PC-9 (cell line): ENCODE measurements at regions not wholly inside any gene's neighbourhood (a gene's known extent, or its start where the extent isn't known, plus 50 kb on each side); places are given as distances from the start of the nearest gene placed in this dataset.

Experiments
- BruUV-seq: library from RNA; stranded (reverse); fragments of 400-500 nt; replicated peaks from 2 replicates; lab custom pipeline; 2021; lab: Mats Ljungman, UMichigan
- CTCF ChIA-PET: fragments of 300-600 bp; sonication (Branson Sonifier 250); formaldehyde crosslinking; loops from one replicate; lab custom pipeline; 2022; ENCODE audit warnings: antibody characterized with exemption; lab: Charles Lee
- POLR2A ChIA-PET: fragments of 300-600 bp; sonication (Branson Sonifier 250); formaldehyde crosslinking; loops from one replicate; lab custom pipeline; 2022; ENCODE audit warnings: antibody characterized with exemption; ENCODE audit not compliant: unreplicated experiment; lab: Charles Lee
- DNase-seq, 2 experiments: peaks; one replicate each; pipeline versions ENCODE4 v3.0.0 to v3.0.0-alpha.2; 2015 to 2022; ENCODE audit warnings: mixed read lengths in 1 of 2
- H2AFZ ChIP-seq: fragments of 200-600 bp; sonication (generic); 2 replicates; pipeline ENCODE4 v1.8.1; 2017; ENCODE audit warnings: antibody characterized with exemption
- H3F3A ChIP-seq: fragments of 200-600 bp; sonication (generic); 2 replicates; pipeline ENCODE4 v1.8.1; 2017; ENCODE audit warnings: antibody characterized with exemption, mild to moderate bottlenecking, low read depth; ENCODE audit not compliant: insufficient read depth
- H3K27ac ChIP-seq: fragments of 200-600 bp; sonication (generic); 2 replicates; pipeline ENCODE4 v1.6.1; 2016; ENCODE audit warnings: mixed run types
- H3K27me3 ChIP-seq: fragments of 200-600 bp; sonication (generic); 2 replicates; pipeline ENCODE4 v1.6.1; 2016; ENCODE audit warnings: low read depth, mixed run types; ENCODE audit not compliant: insufficient read depth
- H3K36me3 ChIP-seq: fragments of 200-600 bp; sonication (generic); 2 replicates; pipeline ENCODE4 v1.6.1; 2016; ENCODE audit warnings: low read depth, mixed run types
- H3K4me1 ChIP-seq: fragments of 200-600 bp; sonication (generic); replicated peaks from 2 replicates; pipeline ENCODE4 v1.6.1; 2016; ENCODE audit warnings: mixed run types; ENCODE audit not compliant: insufficient read depth
- H3K4me2 ChIP-seq: fragments of 200-600 bp; sonication (generic); 2 replicates; pipeline ENCODE4 v1.6.1; 2017; ENCODE audit warnings: mixed run types
- H3K4me3 ChIP-seq: fragments of 200-600 bp; sonication (generic); 2 replicates; pipeline ENCODE4 v1.6.1; 2016; ENCODE audit warnings: mixed run types
- H3K79me2 ChIP-seq: fragments of 200-600 bp; sonication (generic); 2 replicates; pipeline ENCODE4 v1.6.1; 2017; ENCODE audit warnings: low read depth, mixed run types
- H3K9me2 ChIP-seq: fragments of 200-600 bp; sonication (generic); 2 replicates; pipeline ENCODE4 v1.8.1; 2017; ENCODE audit warnings: mild to moderate bottlenecking; ENCODE audit not compliant: insufficient read depth
- H3K9me3 ChIP-seq: fragments of 200-600 bp; sonication (generic); 2 replicates; pipeline ENCODE4 v1.8.1; 2016; ENCODE audit warnings: low read depth; ENCODE audit not compliant: insufficient read depth
- H4K20me1 ChIP-seq: fragments of 200-600 bp; sonication (generic); 2 replicates; pipeline ENCODE4 v1.8.1; 2017; ENCODE audit not compliant: insufficient read depth
- EZH2 ChIP-seq: fragments of 200-600 bp; sonication (generic); IDR thresholded peaks from 2 replicates; pipeline ENCODE4 v1.8.0; 2017; ENCODE audit warnings: antibody characterized with exemption, low read depth
- intact Hi-C: fragments of 100-400 bp; cut with micrococcal nuclease; formaldehyde crosslinking; loops from one replicate; pipeline ENCODE4 v1.10.0; 2022; ENCODE audit not compliant: unreplicated experiment
- TF ChIP-seq, protein P1 (sequence below): fragments of 200-600 bp; sonication (generic); conservative IDR thresholded peaks from 2 replicates; pipeline ENCODE4 v1.6.1; 2017; ENCODE audit warnings: mixed run types, antibody characterized with exemption, mild to moderate bottlenecking, moderate library complexity

DNA sequence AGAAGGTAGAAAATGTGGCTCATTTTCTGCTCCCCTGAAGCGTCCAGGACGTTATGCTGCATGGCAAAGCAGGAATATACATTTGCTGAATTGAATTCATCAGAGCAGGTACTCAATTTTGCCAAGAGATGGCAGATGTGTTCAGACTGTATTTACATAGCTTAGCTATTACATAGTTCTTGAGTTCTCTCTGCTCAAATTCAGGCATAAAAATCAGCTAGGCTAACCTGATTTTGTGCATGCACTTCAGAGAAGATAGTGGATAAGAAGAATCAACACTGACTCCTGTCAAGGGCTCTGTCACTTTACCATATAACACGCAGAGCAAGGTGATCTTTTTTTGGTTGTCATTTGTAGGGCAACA lies 209.2 kb upstream of the FAM3C start:
- BruUV-seq: no TSS peak
- ChIA-PET POLR2A (interaction anchor here (0.6 kb wide), 1 partner anchor 203 kb away, joined by 4 read pairs; no protein-coding TSS in a partner anchor), CTCF (interaction anchor here (2.2 kb wide), 1 partner anchor 389 kb away, joined by 9 read pairs; no protein-coding TSS in a partner anchor)
- Histone ChIP-seq H3K9me2 (no peaks in the 10 kb centered on the region), H3K4me2 (no peak overlapping the region), H2AFZ (no peak overlapping the region), H3K79me2 (no peaks in the 10 kb centered on the region), H3K4me1 (no peaks in the 10 kb centered on the region), H4K20me1 (no peaks in the 10 kb centered on the region), H3K4me3 (no peak overlapping the region), H3K27me3 (no peaks in the 10 kb centered on the region), H3F3A (no peaks in the 10 kb centered on the region), H3K36me3 (no peaks in the 10 kb centered on the region), H3K9me3 (no peaks in the 10 kb centered on the region; the same call in 1 of the 2 replicates), H3K27ac (no peak overlapping the region)
- TF ChIP-seq, protein P1, sequence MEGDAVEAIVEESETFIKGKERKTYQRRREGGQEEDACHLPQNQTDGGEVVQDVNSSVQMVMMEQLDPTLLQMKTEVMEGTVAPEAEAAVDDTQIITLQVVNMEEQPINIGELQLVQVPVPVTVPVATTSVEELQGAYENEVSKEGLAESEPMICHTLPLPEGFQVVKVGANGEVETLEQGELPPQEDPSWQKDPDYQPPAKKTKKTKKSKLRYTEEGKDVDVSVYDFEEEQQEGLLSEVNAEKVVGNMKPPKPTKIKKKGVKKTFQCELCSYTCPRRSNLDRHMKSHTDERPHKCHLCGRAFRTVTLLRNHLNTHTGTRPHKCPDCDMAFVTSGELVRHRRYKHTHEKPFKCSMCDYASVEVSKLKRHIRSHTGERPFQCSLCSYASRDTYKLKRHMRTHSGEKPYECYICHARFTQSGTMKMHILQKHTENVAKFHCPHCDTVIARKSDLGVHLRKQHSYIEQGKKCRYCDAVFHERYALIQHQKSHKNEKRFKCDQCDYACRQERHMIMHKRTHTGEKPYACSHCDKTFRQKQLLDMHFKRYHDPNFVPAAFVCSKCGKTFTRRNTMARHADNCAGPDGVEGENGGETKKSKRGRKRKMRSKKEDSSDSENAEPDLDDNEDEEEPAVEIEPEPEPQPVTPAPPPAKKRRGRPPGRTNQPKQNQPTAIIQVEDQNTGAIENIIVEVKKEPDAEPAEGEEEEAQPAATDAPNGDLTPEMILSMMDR: no peak; the same call in 1 of the 2 replicates
- TF ChIP-seq EZH2: no peak
- DNase-seq: no peak
- intact Hi-C loops: no loop called here

DNA sequence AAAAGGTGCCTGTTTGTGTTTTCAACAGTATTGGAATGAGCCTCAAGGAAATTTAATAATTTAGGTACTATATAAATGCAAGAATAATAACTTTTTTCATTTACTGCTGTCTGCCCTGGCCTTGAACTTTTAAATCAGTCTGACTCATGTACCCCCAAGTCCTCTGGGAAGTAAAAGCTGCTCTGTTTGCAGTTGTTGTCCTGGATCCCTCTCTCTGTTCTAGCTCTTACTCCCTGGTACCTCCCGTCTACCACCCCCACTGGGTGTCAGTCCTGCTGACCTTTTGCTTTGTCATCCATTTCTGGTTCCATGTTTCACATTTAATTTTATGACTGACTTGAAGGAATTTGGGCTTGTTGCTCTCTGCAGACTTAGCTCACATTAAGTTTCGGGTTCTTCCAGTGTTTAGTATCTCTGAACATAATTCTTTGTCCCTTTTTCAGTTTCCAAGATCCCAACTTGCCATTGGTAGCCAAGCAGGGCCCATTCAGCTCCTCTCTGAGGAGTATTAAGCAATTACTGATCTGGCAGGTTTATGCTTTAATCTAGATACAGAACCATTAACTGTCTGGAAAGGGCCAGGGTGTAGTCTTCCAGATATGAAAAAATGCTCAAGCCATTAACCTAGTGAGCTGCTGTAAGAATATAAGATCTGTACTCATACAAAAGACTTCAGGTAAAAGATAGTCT lies 208.7 kb upstream of the FAM3C start:
- POLR2A ChIA-PET: interaction anchor here (0.6 to 0.7 kb wide), 3 partner anchors 203 to 1427 kb away, joined by 4 to 10 read pairs (median 9); no protein-coding TSS in a partner anchor
- Histone ChIP-seq H3K27ac (no peak overlapping the region), H4K20me1 (no peaks in the 10 kb centered on the region), H3K4me2 (no peak overlapping the region), H3K9me2 (no peaks in the 10 kb centered on the region), H3K4me3 (no peak overlapping the region), H2AFZ (no peak overlapping the region), H3K79me2 (no peaks in the 10 kb centered on the region), H3F3A (no peaks in the 10 kb centered on the region), H3K27me3 (no peaks in the 10 kb centered on the region), H3K4me1 (no peaks in the 10 kb centered on the region), H3K9me3 (no peaks in the 10 kb centered on the region; the same call in 1 of the 2 replicates), H3K36me3 (no peaks in the 10 kb centered on the region)
- no peak for DNase-seq
- CTCF ChIA-PET: interaction anchor here (2.2 kb wide), 1 partner anchor 390 kb away, joined by 9 read pairs; no protein-coding TSS in a partner anchor
- BruUV-seq: no TSS peak
- intact Hi-C loops: no loop called here
- TF ChIP-seq, protein P1: no peak
- TF ChIP-seq EZH2: no peak

DNA sequence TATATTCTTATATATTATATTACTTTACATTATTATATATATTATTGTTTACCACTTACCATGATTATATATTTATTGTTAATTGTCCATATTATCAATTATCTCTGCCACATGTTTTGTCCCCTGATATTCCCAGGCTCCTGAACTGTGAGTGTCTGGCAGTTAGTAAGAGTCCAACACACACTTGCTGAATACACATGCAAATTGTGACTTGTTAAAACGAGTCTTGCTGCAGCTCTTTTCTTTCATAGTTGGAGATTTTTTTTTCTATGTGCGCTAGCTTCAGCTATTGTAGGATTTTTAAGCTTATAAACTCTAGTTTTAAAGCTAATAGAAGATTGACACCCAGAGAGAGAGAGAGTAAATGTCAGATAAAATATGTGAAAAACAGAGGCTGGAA lies 207.8 kb upstream of the FAM3C start:
- no peaks in the 10 kb centered on the region for H3K36me3 ChIP-seq
- H3K9me2 ChIP-seq: no peaks in the 10 kb centered on the region
- ChIA-PET POLR2A (no interaction called here), CTCF (no interaction called here)
- no peaks in the 10 kb centered on the region for H3K79me2 ChIP-seq
- H3K4me1 ChIP-seq: no peaks in the 10 kb centered on the region
- no peak overlapping the region for H3K27ac ChIP-seq
- TF ChIP-seq, protein P1: no peak
- TF ChIP-seq EZH2: no peak
- H3K9me3 ChIP-seq: no peaks in the 10 kb centered on the region; the same call in 1 of the 2 replicates
- intact Hi-C loops: no loop called here
- no peaks in the 10 kb centered on the region for H4K20me1 ChIP-seq
- no peak overlapping the region for H2AFZ ChIP-seq
- no peak overlapping the region for H3K4me2 ChIP-seq
- H3F3A ChIP-seq: no peaks in the 10 kb centered on the region
- H3K27me3 ChIP-seq: no peaks in the 10 kb centered on the region
- BruUV-seq: no TSS peak
- no peak for DNase-seq
- no peak overlapping the region for H3K4me3 ChIP-seq
